Fibroblast of lung (primary cell): ENCODE measurements at regions not wholly inside any gene's neighbourhood (a gene's known extent, or its start where the extent isn't known, plus 50 kb on each side); places are given as distances from the start of the nearest gene placed in this dataset.

Experiments used
- DNase-seq, 2 donors: peaks; one replicate each; pipeline versions ENCODE4 v3.0.0 to v3.0.0-alpha.2; 2010; ENCODE audit warnings: low read depth in 2 of 2
- H2AFZ ChIP-seq: 2 replicates; pipeline ENCODE4 v1.5.1; 2012; ENCODE audit warnings: low read length, control low read depth, inconsistent platforms
- H3K27ac ChIP-seq: 2 replicates; pipeline ENCODE4 v1.5.1; 2011; ENCODE audit warnings: low read length, control low read depth; ENCODE audit not compliant: insufficient read depth
- H3K27me3 ChIP-seq: 2 replicates; pipeline ENCODE4 v1.5.1; 2011; ENCODE audit warnings: mild to moderate bottlenecking, low read length; ENCODE audit not compliant: control insufficient read depth, insufficient read depth
- H3K36me3 ChIP-seq: 2 replicates; pipeline ENCODE4 v1.5.1; 2011; ENCODE audit warnings: low read length; ENCODE audit not compliant: control insufficient read depth, insufficient read depth
- H3K4me1 ChIP-seq: 2 replicates; pipeline ENCODE4 v1.5.1; 2011; ENCODE audit warnings: low read length; ENCODE audit not compliant: control insufficient read depth, insufficient read depth; ENCODE audit errors: extremely low read depth
- H3K4me2 ChIP-seq: 2 replicates; pipeline ENCODE4 v1.5.1; 2011; ENCODE audit warnings: low read length, control low read depth; ENCODE audit not compliant: insufficient read depth; ENCODE audit errors: extremely low read depth
- H3K4me3 ChIP-seq, 4 experiments: fragments of 200-600 bp in 1 of 4; sonication (generic) in 1 of 4; replicated peaks in 1 of 4; 2 replicates each; pipeline ENCODE4 v1.5.1; 2011 to 2016; ENCODE audit warnings: low read length in 4 of 4, low read depth in 3 of 4, mild to moderate bottlenecking in 3 of 4, control low read depth in 2 of 4, inconsistent platforms in 1 of 4, mixed read lengths in 1 of 4; ENCODE audit not compliant: insufficient read depth in 1 of 4; ENCODE audit errors: control extremely low read depth in 1 of 4
- H3K79me2 ChIP-seq: 2 replicates; pipeline ENCODE4 v1.5.1; 2012; ENCODE audit warnings: mild to moderate bottlenecking, low read length, inconsistent platforms; ENCODE audit not compliant: control insufficient read depth, insufficient read depth
- H3K9ac ChIP-seq: 2 replicates; pipeline ENCODE4 v1.5.1; 2011; ENCODE audit warnings: mild to moderate bottlenecking, low read length, control low read depth; ENCODE audit not compliant: insufficient read depth
- H3K9me3 ChIP-seq: 2 replicates; pipeline ENCODE4 v1.5.1; 2012; ENCODE audit warnings: low read depth, low read length; ENCODE audit not compliant: control insufficient read depth, insufficient read depth
- H4K20me1 ChIP-seq: 2 replicates; pipeline ENCODE4 v1.5.1; 2011; ENCODE audit warnings: low read length; ENCODE audit not compliant: control insufficient read depth, insufficient read depth; ENCODE audit errors: extremely low read depth
- CTCF ChIP-seq, 2 donors: IDR thresholded peaks in 1 of 2; conservative IDR thresholded peaks in 1 of 2; 1 replicate in 1 of 2; 2 replicates in 1 of 2; pipeline ENCODE4 v1.5.1; 2011 to 2012; ENCODE audit warnings: low read length in 2 of 2, control low read depth in 1 of 2, inconsistent platforms in 1 of 2, low read depth in 1 of 2, mild to moderate bottlenecking in 1 of 2
- EZH2 ChIP-seq: IDR thresholded peaks from 2 replicates; pipeline ENCODE4 v1.5.1; 2012; ENCODE audit warnings: low read length, control low read depth, mild to moderate bottlenecking; ENCODE audit errors: missing control alignments

DNA sequence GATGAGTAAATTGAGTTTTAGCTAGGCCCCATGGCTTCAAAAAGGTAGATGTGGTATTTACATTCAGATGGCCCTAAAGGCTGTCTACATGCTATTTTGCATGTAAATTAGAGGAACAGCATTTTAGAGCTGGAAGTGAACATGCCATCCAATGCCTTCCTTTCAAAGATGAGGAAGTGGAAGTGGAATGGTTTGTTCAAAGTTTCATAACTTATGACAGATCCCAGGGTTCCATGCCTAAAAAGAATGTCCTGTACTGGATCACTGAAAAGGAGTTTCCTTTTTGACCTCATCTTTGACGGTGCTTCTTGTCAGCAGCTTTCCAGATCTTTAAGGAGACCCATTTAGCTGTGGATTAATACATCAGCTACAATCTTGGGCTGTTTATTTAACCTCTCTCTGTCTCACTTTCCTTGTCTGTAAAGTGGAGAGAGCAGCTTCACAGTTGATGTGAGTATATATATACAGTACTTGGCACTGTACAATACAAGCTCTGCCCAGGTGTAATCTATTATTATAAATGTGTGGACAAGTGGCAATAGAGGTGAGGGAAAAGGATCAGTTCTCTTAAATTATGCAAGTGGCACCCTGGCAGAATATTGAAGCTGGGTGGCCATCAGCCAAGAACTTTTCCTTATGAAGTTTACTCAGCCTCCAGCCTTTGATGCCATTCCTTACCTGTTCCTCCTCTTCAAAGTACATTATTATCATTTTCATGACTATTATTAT is 68.7 kb upstream of the GOLGA8B start:
- H3K4me3 ChIP-seq = no peak overlapping the region
- no peaks in the 10 kb centered on the region for H3K27me3 ChIP-seq
- H3K9me3 ChIP-seq = no peaks in the 10 kb centered on the region
- no peak for DNase-seq
- no peaks in the 10 kb centered on the region for H4K20me1 ChIP-seq
- no peak overlapping the region for H3K4me2 ChIP-seq
- TF ChIP-seq EZH2 = no peak
- no peak for TF ChIP-seq CTCF (conservative IDR thresholded peaks at IDR 0.05 in 1 of 2, IDR thresholded peaks at IDR 0.05 in 1 of 2; ENCODE audit: low read depth in 1 of 2, low read length in 2 of 2)
- no peak overlapping the region for H3K27ac ChIP-seq
- H2AFZ ChIP-seq = no peak overlapping the region
- no peaks in the 10 kb centered on the region for H3K36me3 ChIP-seq
- no peaks in the 10 kb centered on the region for H3K79me2 ChIP-seq
- H3K9ac ChIP-seq = no peak overlapping the region
- H3K4me1 ChIP-seq = peaks cover 3% of the 10 kb centered on the region

GRCh38 chr15:34650177-34650576 is 66.7 kb upstream of the GOLGA8B start:
- no peak overlapping the region for H3K9ac ChIP-seq
- peak; percentile 48 to 91 for DNase-seq
- no peaks in the 10 kb centered on the region for H3K79me2 ChIP-seq
- H3K4me3 ChIP-seq = no peak overlapping the region
- H3K27ac ChIP-seq = no peak overlapping the region
- H3K36me3 ChIP-seq = no peaks in the 10 kb centered on the region
- H3K27me3 ChIP-seq = no peaks in the 10 kb centered on the region
- H3K4me1 ChIP-seq = peaks cover 3% of the 10 kb centered on the region
- H3K9me3 ChIP-seq = no peaks in the 10 kb centered on the region
- no peaks in the 10 kb centered on the region for H4K20me1 ChIP-seq
- TF ChIP-seq CTCF (conservative IDR thresholded peaks at IDR 0.05 in 1 of 2, IDR thresholded peaks at IDR 0.05 in 1 of 2; ENCODE audit: low read depth in 1 of 2, low read length in 2 of 2) = no peak
- no peak for TF ChIP-seq EZH2
- peak overlapping the region; percentile 15 for H3K4me2 ChIP-seq
- no peak overlapping the region for H2AFZ ChIP-seq

GRCh38 chr15:34648294-34648631 is 64.8 kb upstream of the GOLGA8B start:
- Histone ChIP-seq H3K27ac (no peak overlapping the region), H3K27me3 (no peaks in the 10 kb centered on the region), H3K4me3 (no peak overlapping the region), H2AFZ (no peak overlapping the region), H3K36me3 (no peaks in the 10 kb centered on the region), H4K20me1 (no peaks in the 10 kb centered on the region), H3K79me2 (no peaks in the 10 kb centered on the region), H3K9me3 (no peaks in the 10 kb centered on the region), H3K4me1 (peaks cover 3% of the 10 kb centered on the region), H3K4me2 (no peak overlapping the region), H3K9ac (no peak overlapping the region)
- no peak for DNase-seq
- no peak for TF ChIP-seq EZH2
- TF ChIP-seq CTCF (conservative IDR thresholded peaks at IDR 0.05 in 1 of 2, IDR thresholded peaks at IDR 0.05 in 1 of 2; ENCODE audit: low read depth in 1 of 2, low read length in 2 of 2) = no peak
